Occipital lobe (tissue), 1 donor: ENCODE measurements at regions not wholly inside any gene's neighbourhood (a gene's known extent, or its start where the extent isn't known, plus 50 kb on each side); places are given as distances from the start of the nearest gene placed in this dataset.

ENCODE experiments used
- DNase-seq: peaks from one replicate; lab custom pipeline; 2025; lab: John Stamatoyannopoulos, UW

DNA sequence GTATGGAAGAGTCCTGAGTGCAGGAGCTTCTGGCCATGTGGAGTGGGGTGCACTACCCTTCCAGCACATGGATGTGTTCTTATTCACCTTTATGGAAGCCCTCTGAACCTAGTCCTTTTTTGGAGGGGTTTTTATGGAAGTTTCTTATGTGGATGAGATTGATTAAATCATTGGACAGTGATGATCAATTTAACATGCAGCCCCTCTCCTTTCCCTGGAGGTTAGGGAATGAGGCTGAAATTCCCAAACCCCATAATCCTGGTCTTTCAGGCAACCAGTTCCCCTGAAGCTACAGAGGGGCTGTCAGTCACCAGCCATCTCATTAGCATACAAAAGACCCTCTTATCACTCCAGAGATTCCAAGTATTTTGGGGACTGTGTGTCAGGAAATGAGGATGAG, 183.9 kb upstream of the MAP3K7 start:
- DNase-seq, result no peak

DNA sequence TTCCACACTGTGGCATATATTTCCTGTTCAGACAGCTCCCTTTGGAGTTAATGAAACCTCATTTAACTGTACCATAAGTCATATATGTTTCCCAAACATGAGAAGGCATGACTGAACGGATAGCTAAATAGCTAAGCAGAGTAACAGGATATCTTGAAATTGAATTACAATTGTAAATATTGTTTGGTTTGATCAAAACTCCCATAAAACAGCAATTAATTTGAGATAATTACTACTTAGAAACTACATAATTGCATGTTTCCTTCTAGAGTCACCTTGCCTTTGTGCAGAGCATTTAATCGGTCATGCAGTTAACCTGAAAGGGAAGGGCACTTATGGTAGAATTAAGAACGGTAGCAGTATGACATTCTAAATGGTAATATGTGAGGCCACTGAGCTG, 179.0 kb upstream of the MAP3K7 start:
- no peak for DNase-seq

- no peak for DNase-seq
Measured at GRCh38 chr6:90765491-90765890, 178.6 kb upstream of the MAP3K7 start.

DNA sequence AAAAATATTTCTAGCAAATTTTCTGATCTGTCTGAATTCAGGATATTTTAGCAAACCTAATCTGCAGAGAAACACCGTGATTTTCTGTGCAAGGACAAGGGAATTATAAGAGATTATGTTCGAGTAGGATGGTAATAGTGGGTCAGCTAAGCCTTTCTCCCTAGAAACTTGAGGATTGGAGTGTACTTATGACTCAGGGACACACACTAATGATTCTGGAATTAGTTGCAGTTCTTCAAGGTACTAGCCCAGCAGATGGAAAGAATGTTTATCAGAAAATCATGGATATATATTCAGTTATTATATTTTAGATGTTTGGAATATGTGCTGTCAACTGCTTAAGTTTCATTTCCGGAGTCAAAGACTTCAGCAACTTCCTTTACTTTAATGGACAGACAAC, 177.1 kb upstream of the MAP3K7 start:
- no peak for DNase-seq

DNA sequence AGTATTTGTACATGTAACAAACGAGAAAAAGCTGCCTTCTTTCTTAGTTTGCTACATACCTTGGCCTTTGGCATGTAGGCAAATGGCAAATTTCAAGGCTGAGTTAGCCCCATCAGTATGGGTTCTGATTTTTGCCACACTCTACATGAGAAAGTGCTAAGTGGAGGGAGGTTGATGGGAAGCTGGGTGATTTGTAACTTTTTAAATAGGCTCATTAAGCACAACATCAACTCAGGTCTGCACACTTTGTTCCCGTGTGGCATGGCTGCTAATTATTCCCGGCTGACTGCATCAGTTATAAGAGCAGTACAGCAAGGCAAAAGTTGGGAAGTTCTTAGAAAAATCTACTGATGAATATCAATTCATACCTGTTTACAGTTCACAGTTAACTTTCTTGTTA, 172.8 kb upstream of the MAP3K7 start:
- DNase-seq, result no peak

GRCh38 chr6:90758741-90759140, 171.9 kb upstream of the MAP3K7 start:
- DNase-seq, result no peak

- no peak for DNase-seq
Measured at GRCh38 chr6:90753820-90754643, 167.2 kb upstream of the MAP3K7 start.

- DNase-seq, result no peak
Measured at GRCh38 chr6:90739802-90740201, 152.9 kb upstream of the MAP3K7 start.

- DNase-seq, result no peak
Measured at GRCh38 chr6:90739339-90739738, 152.5 kb upstream of the MAP3K7 start.

GRCh38 chr6:90730151-90730673, 143.3 kb upstream of the MAP3K7 start:
- DNase-seq, result no peak

DNA sequence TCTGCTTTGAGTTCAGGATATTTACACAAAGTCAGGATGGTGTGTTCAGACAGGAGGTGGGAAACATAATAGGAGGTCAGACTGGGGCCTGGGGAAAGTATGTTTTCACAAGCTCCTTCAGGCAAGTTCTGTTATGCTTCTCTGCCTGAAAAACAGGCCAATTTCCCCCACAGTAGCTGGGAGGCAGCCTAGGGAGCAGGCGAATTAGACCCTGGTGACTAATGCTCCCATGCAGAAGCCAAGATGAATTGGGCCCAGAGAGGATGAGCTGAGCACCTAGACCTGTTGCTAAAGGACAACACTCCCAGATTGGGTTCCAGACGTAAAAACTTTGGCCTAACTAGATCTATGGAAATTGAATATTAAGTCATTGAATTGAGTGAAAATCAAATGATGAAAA, 142.2 kb upstream of the MAP3K7 start:
- no peak for DNase-seq

- DNase-seq, result no peak
Measured at GRCh38 chr6:90722648-90723047, 135.8 kb upstream of the MAP3K7 start.

DNA sequence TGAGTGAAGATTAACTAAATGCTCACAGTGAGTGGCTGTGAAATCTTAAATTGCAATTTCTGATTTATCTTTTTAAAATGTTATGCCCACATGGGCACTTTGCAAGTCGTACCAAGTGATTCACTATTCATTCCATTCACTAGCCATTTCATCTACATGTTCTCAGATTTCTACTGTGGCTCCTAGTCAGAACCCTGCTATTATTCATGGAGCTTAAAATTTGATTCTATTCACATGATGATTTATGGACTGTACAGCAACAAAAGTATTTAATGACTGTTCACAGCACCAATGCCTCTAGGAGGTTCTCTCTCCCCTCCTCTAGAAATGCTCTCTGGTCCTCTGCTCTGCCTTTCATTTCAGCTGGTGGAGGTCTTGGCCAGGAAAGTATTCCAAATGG, 133.5 kb upstream of the MAP3K7 start:
- DNase-seq, result no peak

DNA sequence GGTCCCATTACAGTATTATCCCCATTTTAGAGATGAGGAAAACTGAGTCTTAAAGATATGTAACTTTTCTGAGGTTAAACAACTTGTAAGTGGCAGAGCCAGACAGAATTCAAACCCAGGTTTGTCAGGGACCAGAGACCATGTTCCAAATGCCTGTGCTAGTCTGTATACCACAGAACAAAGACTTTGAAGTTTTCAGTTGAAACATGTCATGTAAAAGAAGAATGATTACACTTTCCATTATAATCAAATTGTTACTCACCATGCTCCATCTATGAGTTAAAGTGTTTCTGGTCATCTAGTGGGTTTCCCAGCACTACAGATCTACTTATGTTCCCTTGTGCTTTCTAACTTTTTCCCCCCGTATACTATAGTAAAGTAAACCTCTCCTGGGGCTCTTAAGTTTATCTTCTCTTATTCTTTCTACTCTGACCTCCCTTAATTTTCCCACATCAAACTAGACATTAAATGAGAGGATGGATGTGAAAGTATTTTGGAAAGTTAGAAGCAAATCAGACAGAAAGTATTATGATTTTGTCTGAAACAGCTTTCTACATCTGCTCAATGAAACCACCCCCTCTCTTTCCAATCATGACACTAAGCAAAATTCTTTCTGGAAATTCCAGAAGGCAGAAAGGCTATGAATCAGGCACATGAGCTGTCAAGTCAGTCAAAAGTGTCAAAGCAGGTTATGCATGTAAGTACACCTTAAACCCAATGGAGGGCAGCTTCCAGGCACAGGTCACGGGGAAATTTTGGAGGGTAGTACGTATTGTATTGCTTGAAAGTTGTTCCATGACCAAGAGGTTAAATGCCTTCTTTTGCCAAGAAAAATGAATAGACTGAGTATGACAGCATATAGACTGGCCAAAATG, 132.7 kb upstream of the MAP3K7 start:
- no peak for DNase-seq

DNA sequence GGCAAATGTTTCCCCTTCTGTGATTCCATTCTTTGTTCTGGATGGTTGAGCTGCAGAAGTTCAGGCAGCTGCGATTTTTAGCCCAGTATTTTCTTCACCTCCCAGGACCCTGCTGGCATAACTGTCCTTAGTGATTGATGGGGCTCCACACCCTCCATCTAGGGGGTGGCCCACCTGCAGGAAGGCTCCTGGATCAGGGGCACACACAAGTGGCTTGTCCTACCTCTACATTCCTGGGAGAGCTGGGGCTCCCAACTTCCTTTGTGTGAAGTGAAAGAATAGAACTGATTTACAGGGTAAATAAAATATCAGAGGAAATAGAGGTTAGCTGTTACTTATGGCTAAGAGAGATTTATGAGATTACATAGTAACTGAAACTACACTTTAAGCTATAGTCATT, 129.5 kb upstream of the MAP3K7 start:
- DNase-seq, result no peak

- no peak for DNase-seq
Measured at GRCh38 chr6:90715093-90715655, 128.3 kb upstream of the MAP3K7 start.

DNA sequence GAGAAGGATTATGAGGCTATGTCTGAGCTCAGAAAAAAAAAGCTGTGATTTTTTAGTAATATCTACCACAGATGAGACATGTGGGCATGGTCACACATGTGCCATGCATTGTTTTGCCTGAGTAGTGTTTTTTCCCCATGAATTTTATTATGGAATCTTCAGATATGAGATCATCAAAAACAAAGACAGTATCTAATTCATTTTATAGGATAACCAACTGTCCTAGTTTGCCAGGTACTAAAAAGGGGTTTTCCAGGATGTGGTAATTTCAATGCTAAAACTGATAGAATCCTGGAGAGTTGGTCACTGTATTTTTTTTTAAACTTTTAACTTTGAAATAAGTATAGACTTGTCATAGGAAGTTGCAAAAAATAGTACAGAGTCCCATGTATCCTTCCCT, 127.4 kb upstream of the MAP3K7 start:
- no peak for DNase-seq

- DNase-seq, result no peak
Measured at GRCh38 chr6:90712114-90712513, 125.2 kb upstream of the MAP3K7 start.

GRCh38 chr6:90709431-90709996, 122.6 kb upstream of the MAP3K7 start:
- DNase-seq, result no peak

DNA sequence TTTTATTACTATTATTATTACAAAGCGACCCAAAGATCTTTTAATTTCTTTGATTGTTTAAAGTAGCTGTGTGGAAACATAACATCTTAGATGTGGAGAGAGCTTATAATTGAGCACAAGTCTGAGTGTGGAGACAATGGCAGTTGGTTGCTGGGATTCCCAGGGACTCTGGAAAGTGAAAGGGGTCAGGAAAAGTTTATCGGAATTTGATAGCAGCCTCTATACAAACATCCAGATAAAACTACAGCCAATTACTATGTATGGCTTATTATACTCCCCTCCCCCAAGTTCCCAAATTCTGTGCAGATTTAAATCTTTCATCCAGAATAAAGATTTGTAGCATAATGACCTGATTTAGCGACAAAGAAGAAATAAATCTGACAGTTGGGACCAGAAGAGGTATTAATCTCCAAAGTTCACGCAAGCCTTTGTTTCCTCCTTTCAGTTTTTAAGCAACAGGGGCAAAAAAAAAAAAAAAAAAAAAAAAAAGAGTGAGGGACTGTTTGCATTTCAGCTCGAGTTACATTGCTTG, 121.4 kb upstream of the MAP3K7 start:
- DNase-seq, result no peak

- no peak for DNase-seq
Measured at GRCh38 chr6:90707246-90707645, 120.4 kb upstream of the MAP3K7 start.

DNA sequence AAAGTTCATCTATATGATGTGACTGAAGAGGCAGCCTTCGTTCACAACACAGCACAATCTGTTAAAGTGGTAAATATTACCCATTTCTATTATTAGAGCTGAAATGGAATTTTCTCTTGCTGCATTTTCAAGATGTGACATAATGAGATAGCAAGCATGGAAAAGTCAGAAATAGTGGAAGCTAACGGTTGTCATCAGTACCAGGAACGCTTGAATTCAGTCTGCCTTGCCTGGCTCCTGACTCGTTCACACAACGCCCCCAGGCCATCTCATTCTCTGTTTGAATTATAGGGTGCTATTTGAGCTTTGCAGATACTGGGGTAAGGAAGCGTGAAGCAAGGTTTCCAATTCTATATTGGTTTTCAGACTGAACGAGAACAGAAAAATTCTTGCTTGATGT, 116.5 kb upstream of the MAP3K7 start:
- DNase-seq, result no peak
